B cell (primary cell): ENCODE measurements at regions not wholly inside any gene's neighbourhood (a gene's known extent, or its start where the extent isn't known, plus 50 kb on each side); places are given as distances from the start of the nearest gene placed in this dataset.

Experiments
- ATAC-seq: fragments of 200-7000 bp; cut with Tn5 transposase; one replicate; pipeline ENCODE4 v1.10.0; 2021; ENCODE audit warnings: low read depth, mild to moderate bottlenecking, moderate number of reproducible peaks, moderate library complexity
- CTCF ChIA-PET: fragments of 350-600 bp; sonication (Branson Sonifier 250); formaldehyde crosslinking; loops from one replicate; lab custom pipeline; 2021; ENCODE audit warnings: antibody characterized with exemption, inconsistent platforms; lab: Charles Lee
- POLR2A ChIA-PET: fragments of 350-600 bp; sonication (Branson Sonifier 250); formaldehyde crosslinking; loops from one replicate; lab custom pipeline; 2021; ENCODE audit warnings: antibody characterized with exemption; lab: Charles Lee
- DNase-seq: peaks from one replicate; pipeline ENCODE4 v3.0.0; 2013
- H2AFZ ChIP-seq: 2 replicates; pipeline ENCODE4 v1.6.1; 2012; ENCODE audit warnings: mild to moderate bottlenecking, low read depth, low read length; ENCODE audit not compliant: insufficient read depth, poor library complexity, severe bottlenecking
- H3K27ac ChIP-seq, 2 donors: 1 replicate in 1 of 2; 2 replicates in 1 of 2; pipeline ENCODE4 v1.5.1; 2012 to 2013; ENCODE audit warnings: low read length in 2 of 2, mild to moderate bottlenecking in 2 of 2, moderate library complexity in 1 of 2
- H3K27me3 ChIP-seq, 4 experiments: fragments of 200-600 bp in 1 of 4; sonication (generic) in 1 of 4; replicated peaks in 1 of 4; 1 replicate in 2 of 4; 2 replicates in 2 of 4; pipeline versions ENCODE4 v1.6.1 to v1.7.0; 2013 to 2016; ENCODE audit warnings: low read length in 3 of 4, mild to moderate bottlenecking in 2 of 4, mixed read lengths in 1 of 4, moderate library complexity in 1 of 4; ENCODE audit not compliant: insufficient read depth in 4 of 4, control insufficient read depth in 3 of 4; ENCODE audit errors: control extremely low read depth in 1 of 4
- H3K36me3 ChIP-seq, 2 experiments: replicated peaks in 1 of 2; 1 replicate in 1 of 2; 2 replicates in 1 of 2; pipeline versions ENCODE4 v1.6.1 to v1.7.1; 2013; ENCODE audit warnings: low read length in 1 of 2; ENCODE audit not compliant: insufficient read depth in 2 of 2, control insufficient read depth in 1 of 2; ENCODE audit errors: control extremely low read depth in 1 of 2, extremely low read depth in 1 of 2
- H3K4me1 ChIP-seq, 2 donors: fragments of 200-600 bp in 1 of 2; sonication (generic) in 1 of 2; 1 replicate in 1 of 2; 2 replicates in 1 of 2; pipeline versions ENCODE4 v1.5.1 to v1.6.1; 2013 to 2017; ENCODE audit warnings: low read length in 2 of 2; ENCODE audit not compliant: control insufficient read depth in 2 of 2, insufficient read depth in 2 of 2
- H3K4me2 ChIP-seq: replicated peaks from 2 replicates; pipeline ENCODE3; 2012; ENCODE audit warnings: mild to moderate bottlenecking, low read depth, low read length; ENCODE audit not compliant: poor library complexity, severe bottlenecking
- H3K4me3 ChIP-seq, 5 experiments: fragments of 200-600 bp in 1 of 5; sonication (generic) in 1 of 5; 1 replicate in 3 of 5; 2 replicates in 2 of 5; pipeline versions ENCODE4 v1.5.1 to v1.7.0; 2011 to 2016; ENCODE audit warnings: low read length in 4 of 5, mild to moderate bottlenecking in 4 of 5, low read depth in 2 of 5, control low read depth in 1 of 5, moderate library complexity in 1 of 5; ENCODE audit not compliant: insufficient read depth in 1 of 5; ENCODE audit errors: control extremely low read depth in 1 of 5, extremely low read depth in 1 of 5
- H3K79me2 ChIP-seq: fragments of 200-600 bp; sonication (generic); one replicate; pipeline ENCODE4 v1.6.0; 2016; ENCODE audit warnings: low read length; ENCODE audit not compliant: control insufficient read depth, insufficient read depth
- H3K9ac ChIP-seq: fragments of 200-600 bp; sonication (generic); 2 replicates; pipeline ENCODE4 v1.6.1; 2017; ENCODE audit warnings: mild to moderate bottlenecking, low read length, moderate library complexity
- H3K9me3 ChIP-seq, 3 donors: one replicate each; pipeline versions ENCODE4 v1.6.1 to v1.7.1; 2013; ENCODE audit warnings: low read length in 2 of 3; ENCODE audit not compliant: control insufficient read depth in 2 of 3, insufficient read depth in 1 of 3; ENCODE audit errors: control extremely low read depth in 1 of 3
- H4K20me1 ChIP-seq: 2 replicates; pipeline ENCODE4 v1.6.0; 2012; ENCODE audit warnings: mild to moderate bottlenecking, low read length; ENCODE audit not compliant: insufficient read depth, control insufficient read depth, poor library complexity, severe bottlenecking
- H3K27ac Mint-ChIP-seq: one replicate; pipeline ENCODE4 v1.8.0; 2021; ENCODE audit warnings: mixed read lengths
- H3K27me3 Mint-ChIP-seq: one replicate; pipeline ENCODE4 v1.8.0; 2021; ENCODE audit warnings: mixed read lengths
- H3K4me1 Mint-ChIP-seq: one replicate; pipeline ENCODE4 v1.8.0; 2021; ENCODE audit warnings: mixed read lengths
- H3K4me3 Mint-ChIP-seq: one replicate; pipeline ENCODE4 v1.8.0; 2021; ENCODE audit warnings: mixed read lengths
- H3K9me3 Mint-ChIP-seq: one replicate; pipeline ENCODE4 v1.8.0; 2022; ENCODE audit warnings: mixed read lengths; ENCODE audit not compliant: insufficient read depth
- CTCF ChIP-seq: fragments of 200-600 bp; IDR thresholded peaks from one replicate; pipeline ENCODE4 v1.8.0; 2022; ENCODE audit warnings: antibody characterized with exemption, mild to moderate bottlenecking
- EZH2 ChIP-seq: IDR thresholded peaks from 2 replicates; pipeline ENCODE4 v1.6.1; 2012; ENCODE audit warnings: borderline replicate concordance, low read depth, mild to moderate bottlenecking, moderate library complexity, low read length; ENCODE audit not compliant: insufficient read depth, poor library complexity, severe bottlenecking
- WGBS: methylation state at CpG from one replicate; pipeline ENCODE4 v1.1.5; 2013; ENCODE audit warnings: missing lambda C conversion rate; ENCODE audit not compliant: insufficient coverage; 5-methylcytosine and 5-hydroxymethylcytosine counted together
- intact Hi-C: fragments of 100-400 bp; cut with micrococcal nuclease; formaldehyde crosslinking; loops from one replicate; pipeline ENCODE4 v1.10.0; 2022

- peaks cover 2% of the 10 kb centered on the region for H3K4me1 Mint-ChIP-seq
- H4K20me1 ChIP-seq, result no peaks in the 10 kb centered on the region
- no peaks in the 10 kb centered on the region for H3K9me3 ChIP-seq
- no peak overlapping the region for H2AFZ ChIP-seq
- CTCF ChIA-PET, result no interaction called here
- no peak overlapping the region for H3K4me3 Mint-ChIP-seq
- TF ChIP-seq CTCF, result no peak
- H3K27ac ChIP-seq, result no peak overlapping the region
- H3K36me3 ChIP-seq, result no peaks in the 10 kb centered on the region
- intact Hi-C loops, result no loop called here
- POLR2A ChIA-PET, result no interaction called here
- H3K27me3 Mint-ChIP-seq, result peaks cover 15% of the 10 kb centered on the region
- WGBS, result 100% methylated on average over 6 of the region's 12 CpGs
- no peak overlapping the region for H3K9ac ChIP-seq
- ATAC-seq (no peak), DNase-seq (no peak)
- H3K9me3 Mint-ChIP-seq, result no peaks in the 10 kb centered on the region
- no peaks in the 10 kb centered on the region for H3K79me2 ChIP-seq
- peaks cover 0 to 6% (median 0%) of the 10 kb centered on the region in 4 experiments for H3K27me3 ChIP-seq
- no peak overlapping the region for H3K27ac Mint-ChIP-seq
- no peak overlapping the region for H3K4me3 ChIP-seq
- H3K4me2 ChIP-seq, result no peak overlapping the region
- no peaks in the 10 kb centered on the region for H3K4me1 ChIP-seq
Observed at GRCh38 chr9:551986-552929, 289.2 kb upstream of the DMRT1 start.

- DNase-seq (no peak), ATAC-seq (no peak)
- Mint-ChIP-seq H3K27me3 (peaks cover 22% of the 10 kb centered on the region), H3K9me3 (no peaks in the 10 kb centered on the region), H3K4me3 (no peak overlapping the region), H3K4me1 (peaks cover 2% of the 10 kb centered on the region), H3K27ac (no peak overlapping the region)
- Histone ChIP-seq H4K20me1 (no peaks in the 10 kb centered on the region), H3K4me2 (no peak overlapping the region), H2AFZ (no peak overlapping the region), H3K4me3 (no peak overlapping the region), H3K27me3 (peaks cover 0 to 6% (median 0%) of the 10 kb centered on the region in 4 experiments), H3K9me3 (no peaks in the 10 kb centered on the region), H3K27ac (no peak overlapping the region), H3K79me2 (no peaks in the 10 kb centered on the region), H3K36me3 (no peaks in the 10 kb centered on the region), H3K4me1 (no peaks in the 10 kb centered on the region), H3K9ac (no peak overlapping the region)
- CTCF ChIA-PET, result no interaction called here
- intact Hi-C loops, result no loop called here
- TF ChIP-seq CTCF (no peak), EZH2 (no peak)
- POLR2A ChIA-PET, result no interaction called here
- WGBS, result no CpG with 5 or more reads among the region's 4 CpGs
Observed at GRCh38 chr9:555493-555892, 286.0 kb upstream of the DMRT1 start.
